GM19452 (cell line): ENCODE measurements at regions not wholly inside any gene's neighbourhood (a gene's known extent, or its start where the extent isn't known, plus 50 kb on each side); places are given as distances from the start of the nearest gene placed in this dataset.

Source experiments
- ATAC-seq: cut with Tn5 transposase; IDR thresholded peaks from one replicate; pipeline ENCODE4 v1.9.1; 2021; ENCODE audit not compliant: unreplicated experiment

GRCh38 chr4:100970414-100970813 lies 376.9 kb downstream of the PPP3CA start:
- ATAC-seq: no peak

- no peak for ATAC-seq
These were observed 377.4 kb downstream of the PPP3CA start for GRCh38 chr4:100969925-100970324.

GRCh38 chr4:100968046-100968445 lies 379.3 kb downstream of the PPP3CA start:
- ATAC-seq: no peak

GRCh38 chr4:100963627-100964026 lies 383.7 kb downstream of the PPP3CA start:
- no peak for ATAC-seq

- ATAC-seq: no peak
These were observed 384.6 kb downstream of the PPP3CA start for GRCh38 chr4:100962698-100963097.

GRCh38 chr4:100960232-100960631 lies 387.1 kb downstream of the PPP3CA start:
- ATAC-seq: no peak

- no peak for ATAC-seq
These were observed 393.3 kb downstream of the PPP3CA start for GRCh38 chr4:100954046-100954445.

- ATAC-seq: no peak
These were observed 393.7 kb downstream of the PPP3CA start for GRCh38 chr4:100953616-100954015.

- ATAC-seq: no peak
These were observed 394.7 kb downstream of the PPP3CA start for GRCh38 chr4:100952590-100952989.

GRCh38 chr4:100949350-100949935 lies 397.9 kb downstream of the PPP3CA start:
- no peak for ATAC-seq

GRCh38 chr4:100948911-100949310 lies 398.4 kb downstream of the PPP3CA start:
- no peak for ATAC-seq

- no peak for ATAC-seq
These were observed 401.5 kb downstream of the PPP3CA start for GRCh38 chr4:100945789-100946188.

GRCh38 chr4:100938698-100939097 lies 408.6 kb downstream of the PPP3CA start:
- ATAC-seq: no peak

GRCh38 chr4:100936661-100937375 lies 410.5 kb downstream of the PPP3CA start:
- ATAC-seq: no peak

- no peak for ATAC-seq
These were observed 412.2 kb downstream of the PPP3CA start for GRCh38 chr4:100935090-100935489.

GRCh38 chr4:100933628-100934027 lies 413.7 kb downstream of the PPP3CA start:
- ATAC-seq: no peak

GRCh38 chr4:100929758-100930157 lies 411.9 kb upstream of the EMCN start:
- ATAC-seq: no peak

- ATAC-seq: no peak
These were observed 411.3 kb upstream of the EMCN start for GRCh38 chr4:100929135-100929534.

GRCh38 chr4:100926039-100926717 lies 408.4 kb upstream of the EMCN start:
- no peak for ATAC-seq

GRCh38 chr4:100913685-100914084 lies 395.9 kb upstream of the EMCN start:
- ATAC-seq: no peak

- no peak for ATAC-seq
These were observed 390.7 kb upstream of the EMCN start for GRCh38 chr4:100908540-100908939.
